HEK293 (cell line): ENCODE measurements at regions not wholly inside any gene's neighbourhood (a gene's known extent, or its start where the extent isn't known, plus 50 kb on each side); places are given as distances from the start of the nearest gene placed in this dataset.

Experiments used
- CTCF ChIA-PET: fragments of 350-600 bp; formaldehyde crosslinking; extraction: SDS; loops from one replicate; lab custom pipeline; 2021; ENCODE audit warnings: antibody characterized with exemption; lab: Yijun Ruan, JAX
- POLR2A ChIA-PET: fragments of 300-600 bp; formaldehyde crosslinking; extraction: SDS; loops from one replicate; lab custom pipeline; 2020; ENCODE audit warnings: antibody characterized with exemption, inconsistent platforms; lab: Yijun Ruan, JAX
- H3K27ac ChIP-seq: fragments of 200-500 bp; sonication (Bioruptor generic); 2 replicates; pipeline ENCODE4 v1.5.1; 2014; ENCODE audit warnings: low read depth, low read length, control low read depth, inconsistent platforms; ENCODE audit errors: extremely low read depth
- H3K36me3 ChIP-seq, 2 experiments: fragments of 200-500 bp in 1 of 2; sonication (Bioruptor generic) in 1 of 2; 1 replicate in 1 of 2; 2 replicates in 1 of 2; pipeline ENCODE4 v1.5.1; 2014 to 2017; ENCODE audit warnings: inconsistent platforms in 2 of 2, low read length in 2 of 2; ENCODE audit not compliant: control insufficient read depth in 2 of 2, insufficient read depth in 1 of 2
- H3K4me1 ChIP-seq: fragments of 200-500 bp; sonication (Bioruptor generic); 2 replicates; pipeline ENCODE4 v1.5.1; 2014; ENCODE audit warnings: mild to moderate bottlenecking, low read length, inconsistent platforms; ENCODE audit not compliant: control insufficient read depth, insufficient read depth
- H3K4me3 ChIP-seq: 2 replicates; pipeline ENCODE4 v1.5.1; 2011; ENCODE audit warnings: low read depth, mild to moderate bottlenecking, control low read depth, low read length, moderate library complexity
- H3K9me3 ChIP-seq: fragments of 200-500 bp; sonication (Bioruptor generic); 2 replicates; pipeline ENCODE4 v1.5.1; 2014; ENCODE audit warnings: low read depth, low read length, inconsistent platforms; ENCODE audit not compliant: control insufficient read depth, insufficient read depth
- AEBP2 ChIP-seq: fragments of 450-650 bp; formaldehyde crosslinking; IDR thresholded peaks from 2 replicates; pipeline ENCODE4 v1.5.1; 2016; ENCODE audit warnings: missing biosample characterization, missing genetic modification characterization, borderline replicate concordance
- HIC1 ChIP-seq: fragments of 450-650 bp; formaldehyde crosslinking; IDR thresholded peaks from 2 replicates; pipeline ENCODE4 v1.5.1; 2016; ENCODE audit warnings: missing biosample characterization, missing genetic modification characterization
- KLF10 ChIP-seq: fragments of 450-650 bp; IDR thresholded peaks from 2 replicates; pipeline ENCODE4 v1.5.1; 2018; ENCODE audit warnings: missing biosample characterization, mild to moderate bottlenecking, missing genetic modification characterization
- KLF17 ChIP-seq: fragments of 450-650 bp; formaldehyde crosslinking; IDR thresholded peaks from 2 replicates; pipeline ENCODE4 v1.5.1; 2016; ENCODE audit warnings: missing biosample characterization, missing genetic modification characterization
- MZF1 ChIP-seq: fragments of 450-650 bp; formaldehyde crosslinking; IDR thresholded peaks from 2 replicates; pipeline ENCODE4 v1.5.1; 2017; ENCODE audit warnings: missing biosample characterization, missing genetic modification characterization, borderline replicate concordance
- PRDM1 ChIP-seq: fragments of 450-650 bp; formaldehyde crosslinking; IDR thresholded peaks from 2 replicates; pipeline ENCODE4; 2016; ENCODE audit warnings: missing biosample characterization, missing genetic modification characterization
- REST ChIP-seq: fragments of 450-650 bp; formaldehyde crosslinking; IDR thresholded peaks from 2 replicates; pipeline ENCODE4 v1.5.1; 2016; ENCODE audit warnings: missing biosample characterization, missing genetic modification characterization
- SP7 ChIP-seq: fragments of 450-650 bp; formaldehyde crosslinking; IDR thresholded peaks from 2 replicates; pipeline ENCODE4 v1.5.1; 2016; ENCODE audit warnings: missing biosample characterization, missing genetic modification characterization
- ZNF175 ChIP-seq: fragments of 450-650 bp; formaldehyde crosslinking; IDR thresholded peaks from 2 replicates; pipeline ENCODE4 v1.5.1; 2016; ENCODE audit warnings: missing biosample characterization, missing genetic modification characterization
- ZNF423 ChIP-seq: fragments of 450-650 bp; formaldehyde crosslinking; IDR thresholded peaks from 2 replicates; pipeline ENCODE4 v1.5.1; 2016; ENCODE audit warnings: missing biosample characterization, missing genetic modification characterization
- ZNF433 ChIP-seq: fragments of 450-650 bp; formaldehyde crosslinking; IDR thresholded peaks from 2 replicates; pipeline ENCODE4 v1.5.1; 2016; ENCODE audit warnings: missing biosample characterization, missing genetic modification characterization, low read depth
- ZNF518A ChIP-seq: fragments of 450-650 bp; formaldehyde crosslinking; conservative IDR thresholded peaks from 2 replicates; pipeline ENCODE4 v1.5.1; 2016; ENCODE audit warnings: low read depth, missing biosample characterization, missing genetic modification characterization
- ZNF521 ChIP-seq: fragments of 450-650 bp; formaldehyde crosslinking; IDR thresholded peaks from 2 replicates; pipeline ENCODE4 v1.5.1; 2017; ENCODE audit warnings: missing biosample characterization, mild to moderate bottlenecking, missing genetic modification characterization
- ZNF529 ChIP-seq: fragments of 450-650 bp; formaldehyde crosslinking; IDR thresholded peaks from 2 replicates; pipeline ENCODE4 v1.5.1; 2017; ENCODE audit warnings: missing genetic modification characterization, missing biosample characterization; ENCODE audit not compliant: insufficient replicate concordance
- ZNF600 ChIP-seq: fragments of 450-650 bp; formaldehyde crosslinking; IDR thresholded peaks from 2 replicates; pipeline ENCODE4 v1.5.1; 2016; ENCODE audit warnings: missing biosample characterization, missing genetic modification characterization
- ZNF623 ChIP-seq: fragments of 450-650 bp; formaldehyde crosslinking; IDR thresholded peaks from 2 replicates; pipeline ENCODE4 v1.5.1; 2016; ENCODE audit warnings: missing biosample characterization, missing genetic modification characterization
- ZNF677 ChIP-seq: fragments of 450-650 bp; IDR thresholded peaks from 2 replicates; pipeline ENCODE4 v1.5.0; 2018; ENCODE audit warnings: missing biosample characterization, mild to moderate bottlenecking, missing genetic modification characterization, moderate library complexity
- ZNF707 ChIP-seq: fragments of 450-650 bp; formaldehyde crosslinking; IDR thresholded peaks from 2 replicates; pipeline ENCODE4 v1.5.1; 2016; ENCODE audit warnings: missing biosample characterization, missing genetic modification characterization

- Histone ChIP-seq H3K4me3 (no peak overlapping the region), H3K27ac (no peak overlapping the region), H3K9me3 (no peaks in the 10 kb centered on the region), H3K4me1 (no peaks in the 10 kb centered on the region), H3K36me3 (no peaks in the 10 kb centered on the region)
- ChIA-PET POLR2A (no interaction called here), CTCF (interaction anchor here (0.6 to 1.0 kb wide), 2 partner anchors 12 to 50 kb away, joined by 3 to 7 read pairs; no protein-coding TSS in a partner anchor)
- no peak for TF ChIP-seq PRDM1 (tag by site-specific recombination)
- TF ChIP-seq REST (tag by site-specific recombination) = no peak
- TF ChIP-seq AEBP2 = no peak
- TF ChIP-seq ZNF623 = no peak
- TF ChIP-seq SP7 (tag by site-specific recombination) = no peak
- TF ChIP-seq KLF10 (tag by site-specific recombination) = no peak
- no peak for TF ChIP-seq ZNF521 (tag by site-specific recombination)
- TF ChIP-seq ZNF529 (tag by site-specific recombination) = no peak
- TF ChIP-seq ZNF677 (tag by site-specific recombination) = no peak
- TF ChIP-seq HIC1 = no peak
- TF ChIP-seq ZNF423 (tag by site-specific recombination) = no peak
- TF ChIP-seq MZF1 (tag by site-specific recombination) = no peak
- TF ChIP-seq ZNF175 = no peak
- no peak for TF ChIP-seq ZNF600
- TF ChIP-seq ZNF707 (tag by site-specific recombination) = no peak
Observed at GRCh38 chr9:16145196-16145950, 592.5 kb downstream of the CCDC171 start.

- H3K4me1 ChIP-seq = no peaks in the 10 kb centered on the region
- H3K36me3 ChIP-seq = no peaks in the 10 kb centered on the region
- ChIA-PET POLR2A (no interaction called here), CTCF (no interaction called here)
- H3K27ac ChIP-seq = no peak overlapping the region
- no peaks in the 10 kb centered on the region for H3K9me3 ChIP-seq
- no peak overlapping the region for H3K4me3 ChIP-seq
- TF ChIP-seq ZNF433 (tag by site-specific recombination) (no peak), KLF17 (tag by site-specific recombination) (no peak), ZNF518A (tag by site-specific recombination) (no peak)
Observed at GRCh38 chr9:16147726-16148125, 594.9 kb downstream of the CCDC171 start.
